Osteocyte (in vitro differentiated cells): ENCODE measurements at regions not wholly inside any gene's neighbourhood (a gene's known extent, or its start where the extent isn't known, plus 50 kb on each side); places are given as distances from the start of the nearest gene placed in this dataset.

Source experiments
- DNase-seq: peaks from one replicate; pipeline ENCODE4 v3.0.0; 2021; ENCODE audit warnings: mixed read lengths; ENCODE audit not compliant: unreplicated experiment; ENCODE audit errors: extremely low spot score
- H3K27ac Mint-ChIP-seq: one replicate; pipeline ENCODE4 v1.8.0; 2021; ENCODE audit warnings: mild to moderate bottlenecking, mixed read lengths; ENCODE audit not compliant: unreplicated experiment
- H3K27me3 Mint-ChIP-seq: one replicate; pipeline ENCODE4 v1.8.0; 2021; ENCODE audit warnings: mixed read lengths; ENCODE audit not compliant: unreplicated experiment
- H3K36me3 Mint-ChIP-seq: one replicate; pipeline ENCODE4 v1.8.0; 2021; ENCODE audit warnings: mixed read lengths; ENCODE audit not compliant: unreplicated experiment
- H3K4me1 Mint-ChIP-seq: one replicate; pipeline ENCODE4 v1.8.0; 2021; ENCODE audit warnings: mixed read lengths; ENCODE audit not compliant: unreplicated experiment
- H3K4me3 Mint-ChIP-seq: one replicate; pipeline ENCODE4 v1.8.0; 2021; ENCODE audit warnings: mild to moderate bottlenecking, moderate library complexity, mixed read lengths; ENCODE audit not compliant: unreplicated experiment
- H3K9me3 Mint-ChIP-seq: one replicate; pipeline ENCODE4 v1.8.0; 2021; ENCODE audit warnings: mixed read lengths; ENCODE audit not compliant: unreplicated experiment
- CTCF ChIP-seq: fragments of 200-600 bp; sonication (generic); IDR thresholded peaks from 2 replicates; pipeline ENCODE4 v1.5.0; 2021; ENCODE audit warnings: antibody characterized with exemption, mild to moderate bottlenecking, moderate library complexity

- no peaks in the 10 kb centered on the region for H3K36me3 Mint-ChIP-seq
- H3K4me3 Mint-ChIP-seq, result no peak overlapping the region
- TF ChIP-seq CTCF, result no peak
- H3K4me1 Mint-ChIP-seq, result peaks cover 22% of the 10 kb centered on the region
- H3K9me3 Mint-ChIP-seq, result no peaks in the 10 kb centered on the region
- no peak overlapping the region for H3K27ac Mint-ChIP-seq
- no peaks in the 10 kb centered on the region for H3K27me3 Mint-ChIP-seq
- no peak for DNase-seq
Measured at GRCh38 chr12:124691429-124691828, 124.0 kb upstream of the NCOR2 start.

- DNase-seq, result no peak
- no peaks in the 10 kb centered on the region for H3K27me3 Mint-ChIP-seq
- H3K9me3 Mint-ChIP-seq, result no peaks in the 10 kb centered on the region
- no peak overlapping the region for H3K27ac Mint-ChIP-seq
- no peaks in the 10 kb centered on the region for H3K36me3 Mint-ChIP-seq
- H3K4me3 Mint-ChIP-seq, result no peak overlapping the region
- TF ChIP-seq CTCF, result no peak
- peaks cover 40% of the 10 kb centered on the region for H3K4me1 Mint-ChIP-seq
Measured at GRCh38 chr12:124689631-124690030, 122.2 kb upstream of the NCOR2 start.

GRCh38 chr12:124688356-124688992 is 121.1 kb upstream of the NCOR2 start:
- Mint-ChIP-seq H3K27ac (peak overlapping the region; percentile 54), H3K4me3 (no peak overlapping the region), H3K4me1 (peaks cover 52% of the 10 kb centered on the region), H3K27me3 (no peaks in the 10 kb centered on the region), H3K9me3 (no peaks in the 10 kb centered on the region), H3K36me3 (no peaks in the 10 kb centered on the region)
- TF ChIP-seq CTCF, result no peak
- DNase-seq, result no peak

- no peak overlapping the region for H3K4me3 Mint-ChIP-seq
- no peaks in the 10 kb centered on the region for H3K9me3 Mint-ChIP-seq
- H3K27me3 Mint-ChIP-seq, result no peaks in the 10 kb centered on the region
- no peak for TF ChIP-seq CTCF
- no peaks in the 10 kb centered on the region for H3K36me3 Mint-ChIP-seq
- H3K4me1 Mint-ChIP-seq, result peaks cover 57% of the 10 kb centered on the region
- peak overlapping the region; percentile 12 for H3K27ac Mint-ChIP-seq
- no peak for DNase-seq
Measured at GRCh38 chr12:124687917-124688316, 120.5 kb upstream of the NCOR2 start.

- no peak for TF ChIP-seq CTCF
- H3K36me3 Mint-ChIP-seq, result no peaks in the 10 kb centered on the region
- H3K4me1 Mint-ChIP-seq, result peaks cover 63% of the 10 kb centered on the region
- no peaks in the 10 kb centered on the region for H3K9me3 Mint-ChIP-seq
- H3K27ac Mint-ChIP-seq, result peak overlapping the region; percentile 12
- DNase-seq, result no peak
- no peaks in the 10 kb centered on the region for H3K27me3 Mint-ChIP-seq
- no peak overlapping the region for H3K4me3 Mint-ChIP-seq
Measured at GRCh38 chr12:124687174-124687902, 119.9 kb upstream of the NCOR2 start.
